D721Med (cell line): ENCODE measurements at regions not wholly inside any gene's neighbourhood (a gene's known extent, or its start where the extent isn't known, plus 50 kb on each side); places are given as distances from the start of the nearest gene placed in this dataset.
A peak's percentile ranks its signal among the peaks of the same experiment; 100 is the strongest.
"Not testable (repeated sequence)": the region's sequence is repeated elsewhere in the genome, so short reads cannot be mapped to it uniquely, and the experiment has no call there.

Experiments
- DNase-seq: peaks from one replicate; pipeline ENCODE4 v3.0.0; 2011; ENCODE audit warnings: low spot score; ENCODE audit not compliant: insufficient read length
- FAIRE-seq: peaks from 2 replicates; lab custom pipeline; 2011; peaks lifted over from hg19 to GRCh38; lab: Jason Lieb, UNC
- CTCF ChIP-seq: IDR thresholded peaks from 2 replicates; pipeline ENCODE4 v1.5.1; 2012; ENCODE audit warnings: mild to moderate bottlenecking, control low read depth; ENCODE audit not compliant: insufficient read depth; ENCODE audit errors: missing control alignments

- TF ChIP-seq CTCF, result no peak
- no peak for DNase-seq
- no peak for FAIRE-seq
These were observed 408.8 kb upstream of the MAN1A1 start for GRCh38 chr6:119758385-119758784.

DNA sequence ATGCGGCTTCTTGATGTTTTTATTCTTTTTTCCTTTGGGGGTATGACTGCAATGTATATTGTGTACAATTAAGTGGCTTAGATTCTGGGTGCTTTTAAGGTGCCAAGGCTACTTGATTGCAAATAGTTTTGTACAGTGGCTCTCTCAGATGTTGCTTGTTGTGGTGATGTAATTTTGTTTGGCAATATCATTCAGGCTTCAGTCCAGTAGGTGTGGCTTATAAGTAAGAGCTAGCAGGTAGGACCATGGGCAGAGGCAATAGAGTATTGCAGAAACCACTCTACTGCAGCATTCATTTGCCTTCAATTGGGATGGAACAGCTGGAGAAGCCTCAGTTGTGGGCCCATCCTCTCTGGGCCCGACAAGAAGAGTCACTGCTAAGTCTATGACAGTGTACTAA, 407.9 kb upstream of the MAN1A1 start:
- no peak for FAIRE-seq
- TF ChIP-seq CTCF, result no peak
- DNase-seq, result no peak

DNA sequence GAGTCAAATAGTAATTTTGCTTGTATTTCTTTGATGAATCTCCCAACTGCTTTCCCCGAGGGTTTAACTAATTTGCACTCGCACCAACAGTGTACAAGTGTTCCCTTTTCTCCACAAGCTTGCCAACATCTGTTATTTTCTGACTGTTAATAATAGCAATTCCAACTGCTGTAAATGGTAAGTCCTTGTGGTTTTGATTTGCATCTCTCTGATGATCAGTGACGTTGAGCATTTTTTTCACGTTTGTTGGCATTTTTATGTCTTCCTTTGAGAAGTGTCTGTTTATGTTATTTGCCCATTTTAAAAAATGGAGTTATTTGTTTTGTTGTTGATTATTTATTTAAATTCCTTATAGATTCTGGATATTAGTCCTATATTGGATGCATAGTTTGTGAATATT, 399.8 kb upstream of the MAN1A1 start:
- DNase-seq (no peak), FAIRE-seq (no peak)
- no peak for TF ChIP-seq CTCF

- not testable (repeated sequence) for FAIRE-seq, DNase-seq
These were observed 399.0 kb upstream of the MAN1A1 start for GRCh38 chr6:119748535-119748934.

DNA sequence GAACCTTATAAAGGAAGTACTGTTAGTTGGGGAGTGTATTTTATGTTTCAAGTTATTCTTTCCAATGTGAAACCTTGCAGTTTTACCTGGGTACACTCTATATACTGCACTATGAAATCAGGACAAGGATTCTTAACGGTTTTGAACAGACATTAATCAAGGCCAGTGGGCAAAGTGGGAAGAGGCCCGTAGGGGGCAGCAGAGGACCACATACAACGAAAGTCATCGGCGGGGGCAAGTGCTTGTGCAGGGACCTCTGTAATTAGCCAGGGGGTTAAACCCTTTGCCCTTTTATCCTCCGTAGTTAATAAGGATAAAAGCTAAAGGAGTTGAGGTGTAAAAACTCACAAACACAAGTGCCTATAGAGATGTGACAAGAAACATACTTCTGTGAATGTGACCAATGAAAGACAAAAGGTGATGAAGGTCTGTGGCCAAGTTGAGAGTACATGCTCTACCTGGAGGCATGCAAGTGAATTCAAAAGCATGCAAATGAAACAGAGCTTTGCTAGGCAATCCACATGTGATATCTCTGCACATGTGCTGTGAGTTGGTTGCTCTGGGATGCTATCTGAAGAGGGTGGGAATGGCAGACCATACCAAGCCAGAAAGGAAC, 392.7 kb upstream of the MAN1A1 start:
- FAIRE-seq (peak; percentile 35), DNase-seq (no peak)
- TF ChIP-seq CTCF, result peak; percentile 85

DNA sequence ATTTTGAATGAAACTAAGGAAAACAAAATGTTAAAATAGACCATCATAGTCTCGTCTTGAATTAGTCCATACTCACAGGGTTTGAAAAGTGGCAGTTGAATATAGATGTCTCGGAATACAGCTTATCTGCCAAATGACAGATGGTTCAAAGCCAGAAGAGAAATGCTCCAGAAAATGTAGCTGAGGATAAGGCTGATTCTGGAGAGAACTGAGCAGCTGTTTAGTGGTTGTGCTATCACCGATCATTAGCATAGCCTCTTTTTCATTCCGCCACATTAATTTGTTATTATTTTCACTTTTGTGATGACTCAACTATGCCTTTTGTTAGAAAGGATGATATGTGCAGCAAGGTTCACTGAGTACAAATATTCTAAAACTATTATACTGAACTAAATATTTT, 390.2 kb upstream of the MAN1A1 start:
- DNase-seq (no peak), FAIRE-seq (no peak)
- TF ChIP-seq CTCF, result no peak

- DNase-seq (no peak), FAIRE-seq (no peak)
- TF ChIP-seq CTCF, result no peak
These were observed 388.9 kb upstream of the MAN1A1 start for GRCh38 chr6:119738425-119738824.

DNA sequence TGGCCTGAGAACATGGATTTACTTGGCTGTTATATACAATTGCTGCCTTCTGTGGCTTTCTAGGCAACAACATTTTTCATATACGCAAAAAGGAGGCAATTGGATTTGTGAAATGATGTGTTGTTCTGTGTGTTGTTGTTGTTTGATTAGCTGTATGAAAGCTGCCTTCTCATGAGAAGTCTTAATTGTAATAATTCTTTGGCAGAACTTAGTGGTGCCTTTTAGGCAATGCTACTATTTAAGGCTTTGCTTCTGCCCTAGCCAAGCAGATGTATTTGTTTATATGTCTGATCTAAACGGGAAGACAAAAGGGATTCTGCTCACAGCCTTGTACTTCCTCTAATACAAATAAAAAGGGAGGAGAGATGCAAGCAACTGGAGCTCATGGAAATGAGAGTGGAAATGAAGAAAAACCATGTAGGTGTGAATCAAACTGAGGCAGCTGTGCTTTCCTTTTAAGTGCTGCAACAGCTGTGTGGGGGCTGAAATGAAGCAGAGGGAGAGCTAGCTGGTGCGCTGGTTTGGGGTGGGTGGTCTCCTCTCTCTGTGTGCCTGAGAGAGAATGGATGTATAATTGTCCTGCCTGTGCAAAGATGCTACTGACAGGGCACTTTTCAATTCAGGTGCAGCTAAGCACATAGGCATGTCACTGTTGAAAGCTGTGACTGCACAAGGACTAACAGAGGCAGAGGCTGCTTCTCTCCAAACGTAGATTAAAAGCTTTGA, 386.9 kb upstream of the MAN1A1 start:
- no peak for TF ChIP-seq CTCF
- no peak for DNase-seq
- no peak for FAIRE-seq
